Keratinocyte (primary cell): ENCODE measurements at regions not wholly inside any gene's neighbourhood (a gene's known extent, or its start where the extent isn't known, plus 50 kb on each side); places are given as distances from the start of the nearest gene placed in this dataset.

ENCODE experiments used
- DNase-seq: peaks from one replicate; pipeline ENCODE4 v3.0.0-alpha.2; 2011; ENCODE audit warnings: low read depth, missing footprints, low spot score
- FAIRE-seq: peaks from 2 replicates; lab custom pipeline; 2011; peaks lifted over from hg19 to GRCh38; lab: Jason Lieb, UNC
- H2AFZ ChIP-seq: 2 replicates; pipeline ENCODE4 v1.6.0; 2012; ENCODE audit warnings: low read length, control low read depth, inconsistent platforms; ENCODE audit not compliant: control insufficient read depth
- H3K27ac ChIP-seq: 2 replicates; pipeline ENCODE4 v1.5.1; 2011; ENCODE audit warnings: low read length; ENCODE audit not compliant: control insufficient read depth, insufficient read depth
- H3K27me3 ChIP-seq: 3 replicates; pipeline ENCODE4 v1.6.0; 2011; ENCODE audit warnings: low read length; ENCODE audit not compliant: control insufficient read depth, insufficient read depth; ENCODE audit errors: extremely low read depth
- H3K36me3 ChIP-seq, 2 experiments: 2 replicates in 1 of 2; 3 replicates in 1 of 2; pipeline ENCODE4 v1.5.1; 2011; ENCODE audit warnings: low read length in 2 of 2, mild to moderate bottlenecking in 1 of 2; ENCODE audit not compliant: control insufficient read depth in 2 of 2, insufficient read depth in 2 of 2; ENCODE audit errors: extremely low read depth in 1 of 2
- H3K4me1 ChIP-seq: 3 replicates; pipeline ENCODE4 v1.5.1; 2011; ENCODE audit warnings: low read length; ENCODE audit not compliant: control insufficient read depth, insufficient read depth; ENCODE audit errors: extremely low read depth
- H3K4me2 ChIP-seq: 3 replicates; pipeline ENCODE4 v1.6.0; 2011; ENCODE audit warnings: low read depth, low read length; ENCODE audit not compliant: control insufficient read depth, insufficient read depth; ENCODE audit errors: extremely low read depth
- H3K4me3 ChIP-seq, 3 experiments: fragments of 200-600 bp in 1 of 3; sonication (generic) in 1 of 3; 2 replicates in 2 of 3; 3 replicates in 1 of 3; pipeline ENCODE4 v1.5.1; 2011 to 2016; ENCODE audit warnings: low read length in 3 of 3, mild to moderate bottlenecking in 3 of 3, control low read depth in 2 of 3, inconsistent platforms in 1 of 3, low read depth in 1 of 3, mixed read lengths in 1 of 3, mixed run types in 1 of 3, moderate library complexity in 1 of 3; ENCODE audit not compliant: control insufficient read depth in 2 of 3, insufficient read depth in 2 of 3; ENCODE audit errors: extremely low read depth in 1 of 3
- H3K79me2 ChIP-seq: 2 replicates; pipeline ENCODE4 v1.6.0; 2012; ENCODE audit warnings: low read length; ENCODE audit not compliant: control insufficient read depth, insufficient read depth
- H3K9ac ChIP-seq: 3 replicates; pipeline ENCODE4 v1.6.0; 2011; ENCODE audit warnings: low read length; ENCODE audit not compliant: control insufficient read depth, insufficient read depth; ENCODE audit errors: extremely low read depth
- H3K9me1 ChIP-seq: 3 replicates; pipeline ENCODE4 v1.6.0; 2011; ENCODE audit warnings: low read length; ENCODE audit not compliant: control insufficient read depth, insufficient read depth; ENCODE audit errors: extremely low read depth
- H3K9me3 ChIP-seq: 2 replicates; pipeline ENCODE4 v1.5.1; 2012; ENCODE audit warnings: low read depth, low read length; ENCODE audit not compliant: control insufficient read depth
- H4K20me1 ChIP-seq: 3 replicates; pipeline ENCODE4 v1.6.0; 2011; ENCODE audit warnings: low read length; ENCODE audit not compliant: control insufficient read depth, insufficient read depth; ENCODE audit errors: extremely low read depth
- CTCF ChIP-seq, 3 experiments: IDR thresholded peaks in 1 of 3; conservative IDR thresholded peaks in 1 of 3; optimal IDR thresholded peaks in 1 of 3; 2 replicates in 2 of 3; 3 replicates in 1 of 3; pipeline versions ENCODE3 to v1.5.1; 2011; ENCODE audit warnings: low read length in 3 of 3, mild to moderate bottlenecking in 3 of 3, moderate library complexity in 2 of 3, control low read depth in 1 of 3, inconsistent platforms in 1 of 3; ENCODE audit not compliant: insufficient read depth in 2 of 3; ENCODE audit errors: extremely low read depth in 1 of 3
- EZH2 ChIP-seq: IDR thresholded peaks from one replicate; pipeline ENCODE4 v1.6.1; 2012; ENCODE audit warnings: inconsistent platforms, mild to moderate bottlenecking, low read length, moderate library complexity
- dilution Hi-C: fragments of 300-500 bp; cut with MboI; formaldehyde crosslinking; loops from one replicate; pipeline ENCODE4 v1.7.0; 2020; ENCODE audit warnings: low sequenced_read_pairs; ENCODE audit not compliant: extremely low pct_ligation_motif_present

GRCh38 chr2:71925268-71926088, 222.2 kb downstream of the CYP26B1 start:
- Histone ChIP-seq H3K4me3 (no peak overlapping the region), H3K9ac (no peak overlapping the region), H3K9me1 (no peaks in the 10 kb centered on the region), H3K9me3 (no peaks in the 10 kb centered on the region), H3K79me2 (no peaks in the 10 kb centered on the region), H3K27ac (no peak overlapping the region), H3K4me2 (no peak overlapping the region), H3K36me3 (no peaks in the 10 kb centered on the region), H3K4me1 (peaks cover 5% of the 10 kb centered on the region), H4K20me1 (no peaks in the 10 kb centered on the region), H2AFZ (no peak overlapping the region), H3K27me3 (no peaks in the 10 kb centered on the region)
- dilution Hi-C loops: no loop called here
- FAIRE-seq (no peak), DNase-seq (no peak)
- TF ChIP-seq EZH2: no peak
- TF ChIP-seq CTCF (optimal IDR thresholded peaks at IDR 0.05 in 1 of 3, IDR thresholded peaks at IDR 0.05 in 1 of 3, conservative IDR thresholded peaks at IDR 0.05 in 1 of 3; ENCODE audit: extremely low read depth in 1 of 3, insufficient read depth in 2 of 3, low read length in 3 of 3): no peak

- H4K20me1 ChIP-seq: no peaks in the 10 kb centered on the region
- DNase-seq: peak; percentile 21
These were observed 223.7 kb downstream of the CYP26B1 start for GRCh38 chr2:71923887-71924533.

More at GRCh38 chr2:71923887-71924533, 223.7 kb downstream of the CYP26B1 start:
- Histone ChIP-seq H3K4me2 (no peak overlapping the region), H3K27me3 (no peaks in the 10 kb centered on the region), H2AFZ (no peak overlapping the region), H3K9me3 (no peaks in the 10 kb centered on the region), H3K36me3 (no peaks in the 10 kb centered on the region), H3K9me1 (no peaks in the 10 kb centered on the region), H3K27ac (no peak overlapping the region), H3K9ac (no peak overlapping the region), H3K79me2 (no peaks in the 10 kb centered on the region), H3K4me3 (no peak overlapping the region), H3K4me1 (peaks cover 5% of the 10 kb centered on the region)
- dilution Hi-C loops: no loop called here
- peak; percentile 73 to 97 (median 92) for TF ChIP-seq CTCF (optimal IDR thresholded peaks at IDR 0.05 in 1 of 3, IDR thresholded peaks at IDR 0.05 in 1 of 3, conservative IDR thresholded peaks at IDR 0.05 in 1 of 3; ENCODE audit: extremely low read depth in 1 of 3, insufficient read depth in 2 of 3, low read length in 3 of 3)
- TF ChIP-seq EZH2: no peak
- FAIRE-seq: peak; percentile 84
